C4-2B (cell line): ENCODE measurements at regions not wholly inside any gene's neighbourhood (a gene's known extent, or its start where the extent isn't known, plus 50 kb on each side); places are given as distances from the start of the nearest gene placed in this dataset.

Source experiments
- CTCF ChIP-seq: fragments of 450-650 bp; conservative IDR thresholded peaks from 2 replicates; pipeline ENCODE4 v1.5.1; 2017; ENCODE audit warnings: mild to moderate bottlenecking
- ZFX ChIP-seq: fragments of 450-650 bp; IDR thresholded peaks from 2 replicates; pipeline ENCODE4 v1.6.1; 2017

DNA sequence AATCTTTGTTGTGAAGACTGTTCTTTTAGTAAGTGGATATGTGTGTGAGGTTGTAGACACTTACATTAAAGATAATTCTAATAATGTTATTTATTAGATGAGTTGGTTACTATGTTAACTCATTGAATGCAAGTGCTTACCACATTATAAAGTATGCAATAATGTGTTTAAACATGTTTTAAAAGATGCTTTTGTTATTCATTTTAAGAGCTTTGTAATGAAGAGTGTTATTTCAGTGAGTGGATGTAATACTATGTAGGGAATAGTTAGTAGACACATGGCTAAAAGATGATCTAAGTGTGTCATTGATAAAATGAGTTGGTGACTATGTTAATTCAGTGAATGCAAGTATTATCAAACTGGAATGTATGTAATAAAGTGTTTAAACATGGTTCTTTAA, 70.0 kb upstream of the VOPP1 start:
- TF ChIP-seq CTCF (no peak), ZFX (no peak)
